SKM-1 treated with dmso at 0.1 percent for 144 hours (cell line): ENCODE measurements at regions not wholly inside any gene's neighbourhood (a gene's known extent, or its start where the extent isn't known, plus 50 kb on each side); places are given as distances from the start of the nearest gene placed in this dataset.
"Not testable (repeated sequence)": the region's sequence is repeated elsewhere in the genome, so short reads cannot be mapped to it uniquely, and the experiment has no call there.

Source experiments
- DNase-seq: peaks from one replicate; lab custom pipeline; 2025; ENCODE audit not compliant: unreplicated experiment; lab: John Stamatoyannopoulos, UW

- DNase-seq = no peak
Measured at GRCh38 chr1:168422203-168422847, 121.5 kb downstream of the XCL2 start.

GRCh38 chr1:168421399-168422004 lies 122.3 kb downstream of the XCL2 start:
- DNase-seq = no peak

DNA sequence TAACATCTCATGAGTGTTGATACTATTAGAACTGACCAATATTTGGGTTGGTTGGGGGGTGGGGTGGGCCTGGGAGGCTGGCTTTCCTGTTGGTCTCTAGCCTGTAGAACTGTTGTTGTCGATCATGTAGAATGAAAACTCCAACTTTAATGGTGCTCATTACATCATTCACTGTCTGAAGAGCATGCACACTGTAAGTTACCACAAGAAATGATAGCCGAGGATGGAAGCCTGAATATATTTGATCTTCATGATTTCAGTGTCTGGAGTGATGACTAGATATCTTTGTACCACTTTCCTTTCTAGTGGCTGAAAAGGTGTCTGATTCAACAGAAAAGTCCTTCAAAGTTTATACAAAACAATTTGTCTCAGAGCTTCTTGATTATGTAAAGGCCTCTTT lies 123.6 kb downstream of the XCL2 start:
- DNase-seq = no peak

DNA sequence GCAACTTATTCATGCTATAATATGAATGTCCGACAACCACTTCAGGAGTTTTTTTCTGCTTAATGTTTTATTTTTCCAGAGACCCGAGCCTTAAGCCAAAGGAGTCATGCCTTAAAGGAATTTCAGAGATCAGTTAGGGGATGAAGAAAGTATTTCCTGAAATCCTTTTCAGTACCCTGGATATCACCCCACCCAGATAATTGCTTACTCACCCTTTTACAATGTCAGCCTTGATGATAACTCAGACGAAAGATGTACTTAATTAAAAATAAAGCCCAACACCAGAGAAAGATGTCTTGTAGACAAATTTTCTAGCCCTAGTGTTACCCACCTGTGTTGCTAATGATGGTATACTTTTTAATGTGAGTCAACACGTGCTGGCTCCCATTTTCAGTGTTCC lies 124.1 kb downstream of the XCL2 start:
- DNase-seq = no peak

DNA sequence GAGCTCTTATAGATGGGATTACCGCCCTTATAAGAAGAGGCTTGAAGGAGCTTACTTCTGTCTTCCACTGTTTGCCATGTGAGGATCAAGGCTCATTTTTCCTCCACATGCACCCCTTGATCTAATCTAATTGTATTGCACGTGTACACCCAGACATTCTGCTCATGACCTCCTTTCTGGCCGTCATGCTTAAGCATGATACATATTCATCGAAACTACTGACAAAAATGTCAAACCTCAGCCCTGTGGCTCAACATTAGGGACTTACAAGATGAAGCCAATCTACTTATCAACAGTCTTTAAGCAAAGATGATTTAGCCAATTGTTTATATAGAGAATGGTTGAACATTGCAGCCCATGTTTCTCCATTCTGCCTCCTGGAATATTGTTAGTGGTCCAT lies 127.6 kb downstream of the XCL2 start:
- DNase-seq = no peak

- DNase-seq = no peak
Measured at GRCh38 chr1:168414914-168415313, 128.9 kb downstream of the XCL2 start.

DNA sequence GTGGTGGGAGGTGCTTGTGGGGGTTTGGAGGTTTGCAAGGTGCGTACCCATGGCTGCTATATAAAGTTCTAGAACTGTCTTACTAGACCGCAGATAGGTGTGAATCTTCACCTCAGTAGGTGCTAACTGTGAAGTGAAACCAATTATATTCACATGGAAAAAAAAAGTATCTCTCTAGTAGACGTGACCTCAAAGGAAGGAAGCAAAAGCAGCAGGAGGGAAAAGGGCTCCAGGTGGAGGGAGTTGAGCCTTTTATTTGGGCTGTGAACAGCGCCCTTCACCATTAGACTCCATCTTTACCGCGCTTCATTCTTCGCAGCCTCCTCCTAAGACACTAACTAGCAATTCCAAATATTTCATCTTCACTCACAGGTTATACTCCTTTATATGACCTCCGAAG lies 129.8 kb downstream of the TBX19 start:
- no peak for DNase-seq

DNA sequence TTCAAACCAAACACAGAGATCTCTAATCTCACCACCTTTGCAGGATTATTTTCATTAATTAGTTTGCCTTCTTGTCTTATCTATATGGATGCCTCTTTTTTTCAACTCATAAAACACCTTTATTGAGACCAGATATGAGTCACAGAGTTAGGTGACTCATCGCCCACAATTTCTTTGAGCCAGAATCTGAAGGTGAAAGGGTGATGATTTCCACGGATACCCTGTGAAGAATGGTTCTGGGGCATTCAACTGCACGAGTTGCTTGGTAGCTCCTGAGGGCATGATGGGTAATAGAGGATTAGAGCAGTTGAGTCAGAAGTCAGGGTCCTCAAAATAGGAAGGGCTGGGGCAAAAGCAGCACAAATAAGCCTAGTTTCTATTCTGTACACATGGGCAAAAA lies 128.2 kb downstream of the TBX19 start:
- DNase-seq = no peak

- no peak for DNase-seq
Measured at GRCh38 chr1:168408539-168408865, 127.8 kb downstream of the TBX19 start.

DNA sequence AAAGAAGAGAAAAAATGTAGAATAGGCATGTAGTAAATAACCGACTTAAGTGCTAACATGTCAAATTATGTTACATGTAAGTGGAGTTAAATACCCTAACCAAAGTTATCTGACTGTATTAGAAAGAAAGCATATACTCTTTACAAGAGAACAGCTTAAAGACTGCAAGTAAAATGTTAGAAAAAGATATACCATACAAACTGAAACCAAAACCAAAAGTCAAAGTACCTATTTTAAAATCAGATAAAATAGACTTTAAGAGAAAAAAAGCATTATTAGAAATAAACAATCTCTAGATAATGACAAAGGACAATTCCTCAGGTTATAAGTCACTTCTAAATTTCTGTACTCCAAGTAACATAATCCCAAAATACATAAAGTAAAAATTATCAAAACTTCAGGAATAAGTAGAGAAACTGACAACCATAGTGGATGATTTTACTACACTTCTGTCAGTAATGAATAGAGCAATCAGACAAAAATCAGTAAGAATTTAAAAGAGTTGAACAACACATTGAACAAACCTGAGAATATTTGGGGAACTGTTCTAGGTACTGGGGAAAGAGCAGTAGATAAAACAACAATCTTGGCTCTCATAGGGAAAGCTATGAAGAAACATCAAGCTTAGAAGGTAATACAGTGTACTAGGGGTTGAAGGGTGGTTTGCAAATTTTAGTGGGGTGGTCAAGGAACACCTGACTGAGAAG lies 127.3 kb downstream of the TBX19 start:
- DNase-seq = no peak

DNA sequence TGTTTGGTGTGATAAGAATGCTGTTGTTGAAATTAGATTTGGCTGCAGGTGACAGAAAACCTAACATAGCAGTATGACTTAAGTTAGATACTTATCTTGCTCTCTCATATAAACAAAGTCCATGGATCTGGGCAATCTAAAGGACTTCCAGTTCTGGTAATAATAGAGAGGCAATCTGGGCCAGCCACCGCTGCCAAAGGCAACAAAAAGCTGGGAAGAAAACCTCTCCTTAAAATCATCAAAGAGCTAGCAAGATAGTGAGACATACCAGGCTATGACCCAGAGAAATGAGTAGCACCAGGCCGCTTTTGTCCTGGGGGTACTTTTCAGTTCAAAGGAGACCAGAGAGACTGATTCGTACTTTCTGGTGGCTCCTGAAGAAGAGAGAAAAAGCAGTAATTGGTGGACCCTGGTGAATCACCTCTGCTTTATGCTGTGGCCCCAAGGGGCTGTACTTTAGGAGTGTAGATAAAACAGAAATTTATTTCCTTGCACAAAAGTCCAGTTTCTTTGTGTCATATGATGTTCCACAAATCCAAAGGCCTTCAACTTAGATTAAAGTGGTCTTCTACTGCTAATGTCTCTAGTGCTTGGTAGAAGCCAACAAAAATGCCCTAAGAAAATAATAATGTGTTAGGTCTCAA lies 125.4 kb downstream of the TBX19 start:
- no peak for DNase-seq

DNA sequence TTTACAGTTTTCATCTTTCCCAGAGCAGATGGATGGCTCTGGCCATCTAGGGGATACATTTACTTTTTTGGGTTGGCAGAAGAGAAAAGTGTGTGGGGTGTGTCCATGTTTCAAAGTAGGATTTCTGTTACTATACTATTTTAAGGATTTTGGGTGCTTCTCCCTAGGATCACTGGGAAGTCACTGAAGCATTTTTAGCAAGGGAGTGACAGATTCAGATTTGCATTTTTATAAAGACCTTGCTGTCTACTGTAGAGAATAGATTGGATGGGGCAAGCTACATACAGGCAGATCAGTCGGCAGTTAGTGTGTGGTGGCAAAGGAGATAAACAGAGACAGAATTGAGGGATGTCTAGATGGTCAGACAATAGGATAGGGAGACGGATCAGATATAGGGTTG lies 122.5 kb downstream of the TBX19 start:
- DNase-seq = no peak

DNA sequence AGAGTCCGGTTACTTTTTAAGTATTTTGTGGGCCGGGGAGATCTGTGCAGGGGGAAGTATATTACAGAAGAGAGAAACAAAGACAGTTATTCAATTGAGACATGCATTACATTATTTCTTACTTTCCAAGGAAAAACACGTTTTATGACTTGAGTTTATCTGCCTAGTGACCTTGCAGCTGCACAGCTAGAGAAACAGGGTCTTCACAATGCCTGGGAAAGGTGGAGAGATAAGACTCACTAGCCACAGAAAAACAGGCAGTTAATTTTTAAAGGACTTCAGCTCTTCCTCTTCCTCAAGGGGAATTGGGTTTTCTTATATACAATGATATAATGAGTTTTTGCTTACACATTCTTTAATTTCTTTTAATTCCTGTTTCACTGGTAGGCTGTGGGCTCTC lies 121.8 kb downstream of the TBX19 start:
- DNase-seq = not testable (repeated sequence)

DNA sequence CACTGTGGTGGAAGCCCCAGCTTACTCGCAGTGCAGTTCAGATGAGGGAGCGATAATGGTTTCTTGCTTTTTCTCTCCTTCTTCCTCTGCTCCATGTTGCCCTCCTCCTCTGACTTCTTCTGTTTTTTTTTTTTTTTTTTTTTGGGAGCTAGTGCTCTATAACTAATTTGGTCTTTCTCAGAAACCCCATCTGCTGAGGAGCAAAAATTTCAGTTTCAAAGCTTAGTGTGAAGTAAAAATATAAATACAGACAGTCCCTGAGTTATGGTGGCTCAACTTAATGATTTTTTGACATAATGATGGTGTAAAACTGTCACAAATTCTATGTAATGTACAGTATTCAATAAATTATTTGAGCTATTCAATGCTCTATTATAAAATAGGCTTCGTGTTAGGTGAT lies 120.7 kb downstream of the TBX19 start:
- no peak for DNase-seq

DNA sequence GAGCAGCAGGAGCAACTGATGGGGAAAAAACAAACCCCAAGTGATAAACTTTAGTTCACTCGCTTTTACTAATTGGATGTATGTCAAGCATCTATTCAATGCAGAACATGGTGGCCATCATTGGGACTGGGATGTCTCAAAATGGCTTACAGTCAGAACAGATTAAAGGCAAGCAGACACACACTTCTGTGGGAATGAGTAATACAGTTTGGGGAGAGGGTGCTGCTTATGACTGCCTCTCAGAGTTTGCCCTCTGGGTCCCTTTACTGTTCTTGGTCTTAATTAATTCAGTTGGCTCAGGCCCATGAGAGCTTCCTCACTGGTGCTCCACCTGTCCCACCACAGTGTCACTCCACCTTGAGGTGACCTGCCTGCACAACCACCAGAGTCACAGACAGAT lies 119.5 kb downstream of the TBX19 start:
- no peak for DNase-seq

- DNase-seq = no peak
Measured at GRCh38 chr1:168397806-168398205, 117.1 kb downstream of the TBX19 start.

- DNase-seq = no peak
Measured at GRCh38 chr1:168396940-168397684, 116.4 kb downstream of the TBX19 start.

GRCh38 chr1:168396508-168396907 lies 115.8 kb downstream of the TBX19 start:
- DNase-seq = no peak

DNA sequence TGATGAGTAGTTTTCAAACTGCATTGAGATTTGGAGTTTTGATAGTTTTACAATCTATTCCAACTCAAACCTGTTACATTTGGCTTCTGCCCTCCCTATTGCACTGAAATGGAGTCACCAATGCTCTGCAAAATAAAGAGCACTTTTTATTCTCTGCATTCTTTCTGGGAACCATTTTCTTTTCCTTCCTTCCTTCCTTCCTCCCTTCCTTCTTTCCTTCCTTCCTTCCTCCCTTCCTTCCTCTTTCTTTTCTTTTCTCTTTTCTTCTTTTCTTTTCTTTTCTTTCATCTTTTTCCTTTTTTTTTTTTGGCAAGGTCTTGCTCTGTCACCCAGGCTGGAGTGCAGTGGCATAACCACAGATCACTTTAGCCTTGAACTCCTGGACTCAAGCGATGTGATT lies 114.2 kb downstream of the TBX19 start:
- DNase-seq = no peak

GRCh38 chr1:168392958-168393549 lies 112.4 kb downstream of the TBX19 start:
- DNase-seq = no peak
